ENCODE measurements at regions not wholly inside any gene's neighbourhood (a gene's known extent, or its start where the extent isn't known, plus 50 kb on each side); places are given as distances from the start of the nearest gene placed in this dataset.

- DNase-seq: no peak
Measured at GRCh38 chr6:111959766-111960165, 86.5 kb upstream of the FYN start.

GRCh38 chr6:111967131-111967530 is 86.8 kb upstream of the CCN6 start:
- DNase-seq: no peak

- no peak for DNase-seq
Measured at GRCh38 chr6:111970426-111970825, 83.5 kb upstream of the CCN6 start.

- DNase-seq: no peak
Measured at GRCh38 chr6:111971181-111971841, 82.6 kb upstream of the CCN6 start.

GRCh38 chr6:111971866-111972532 is 81.9 kb upstream of the CCN6 start:
- no peak for DNase-seq

- no peak for DNase-seq
Measured at GRCh38 chr6:111972745-111973117, 81.2 kb upstream of the CCN6 start.

- DNase-seq: peak; percentile 68
Measured at GRCh38 chr6:111973118-111973761, 80.7 kb upstream of the CCN6 start.

- no peak for DNase-seq
Measured at GRCh38 chr6:111973927-111974639, 79.8 kb upstream of the CCN6 start.

- DNase-seq: no peak
Measured at GRCh38 chr6:111975466-111975865, 78.4 kb upstream of the CCN6 start.

GRCh38 chr6:111976139-111976538 is 77.8 kb upstream of the CCN6 start:
- DNase-seq: no peak

GRCh38 chr6:111978532-111979149 is 75.3 kb upstream of the CCN6 start:
- DNase-seq: no peak

- no peak for DNase-seq
Measured at GRCh38 chr6:111979633-111980032, 74.3 kb upstream of the CCN6 start.

GRCh38 chr6:111980143-111980542 is 73.8 kb upstream of the CCN6 start:
- peak; percentile 37 for DNase-seq

GRCh38 chr6:111980971-111981840 is 72.7 kb upstream of the CCN6 start:
- peak; percentile 57 for DNase-seq

- no peak for DNase-seq
Measured at GRCh38 chr6:111982681-111983080, 71.2 kb upstream of the CCN6 start.

GRCh38 chr6:111983193-111983592 is 70.7 kb upstream of the CCN6 start:
- DNase-seq: no peak

GRCh38 chr6:111984081-111984480 is 69.8 kb upstream of the CCN6 start:
- no peak for DNase-seq

GRCh38 chr6:111984516-111985201 is 69.2 kb upstream of the CCN6 start:
- DNase-seq: no peak

- DNase-seq: no peak
Measured at GRCh38 chr6:111985202-111985731, 68.6 kb upstream of the CCN6 start.

- DNase-seq: no peak
Measured at GRCh38 chr6:111986651-111987050, 67.3 kb upstream of the CCN6 start.

GRCh38 chr6:111987295-111987694 is 66.6 kb upstream of the CCN6 start:
- DNase-seq: no peak
